Ishikawa (cell line): ENCODE measurements at regions not wholly inside any gene's neighbourhood (a gene's known extent, or its start where the extent isn't known, plus 50 kb on each side); places are given as distances from the start of the nearest gene placed in this dataset.

Experiments used
- CEBPB ChIP-seq: IDR thresholded peaks from 2 replicates; pipeline ENCODE4 v1.6.1; 2012
- CREB1 ChIP-seq: IDR thresholded peaks from 2 replicates; pipeline ENCODE4 v1.6.1; 2012; ENCODE audit warnings: low read depth
- EGR1 ChIP-seq: IDR thresholded peaks from 2 replicates; pipeline ENCODE4 v1.6.1; 2012
- EP300 ChIP-seq: IDR thresholded peaks from 2 replicates; pipeline ENCODE4 v1.6.1; 2012; ENCODE audit warnings: borderline replicate concordance
- FOXM1 ChIP-seq: IDR thresholded peaks from 2 replicates; pipeline ENCODE4 v1.6.1; 2012; ENCODE audit warnings: low read depth, borderline replicate concordance
- NFIC ChIP-seq: IDR thresholded peaks from 2 replicates; pipeline ENCODE4 v1.6.1; 2012
- RAD21 ChIP-seq: IDR thresholded peaks from 2 replicates; pipeline ENCODE4 v1.6.1; 2012; ENCODE audit warnings: low read depth
- TAF1 ChIP-seq: IDR thresholded peaks from 2 replicates; pipeline ENCODE4 v1.6.1; 2012; ENCODE audit warnings: low read depth, mild to moderate bottlenecking
- TCF12 ChIP-seq: IDR thresholded peaks from 2 replicates; pipeline ENCODE4 v1.6.1; 2012; ENCODE audit warnings: low read depth
- TEAD4 ChIP-seq: IDR thresholded peaks from 2 replicates; pipeline ENCODE4 v1.6.1; 2012
- YY1 ChIP-seq: IDR thresholded peaks from 2 replicates; pipeline ENCODE4 v1.6.1; 2012; ENCODE audit warnings: low read depth
- ZBTB7A ChIP-seq: IDR thresholded peaks from 2 replicates; pipeline ENCODE4 v1.6.1; 2012; ENCODE audit warnings: low read depth
- TF ChIP-seq, protein P1 (sequence below): IDR thresholded peaks from 2 replicates; pipeline ENCODE4 v1.6.1; 2012
- TF ChIP-seq, protein P2 (sequence below): IDR thresholded peaks from 2 replicates; pipeline ENCODE4 v1.6.1; 2012; ENCODE audit warnings: low read depth, mild to moderate bottlenecking
- TF ChIP-seq, protein P3 (sequence below): IDR thresholded peaks from 2 replicates; pipeline ENCODE4 v1.6.1; 2012

DNA sequence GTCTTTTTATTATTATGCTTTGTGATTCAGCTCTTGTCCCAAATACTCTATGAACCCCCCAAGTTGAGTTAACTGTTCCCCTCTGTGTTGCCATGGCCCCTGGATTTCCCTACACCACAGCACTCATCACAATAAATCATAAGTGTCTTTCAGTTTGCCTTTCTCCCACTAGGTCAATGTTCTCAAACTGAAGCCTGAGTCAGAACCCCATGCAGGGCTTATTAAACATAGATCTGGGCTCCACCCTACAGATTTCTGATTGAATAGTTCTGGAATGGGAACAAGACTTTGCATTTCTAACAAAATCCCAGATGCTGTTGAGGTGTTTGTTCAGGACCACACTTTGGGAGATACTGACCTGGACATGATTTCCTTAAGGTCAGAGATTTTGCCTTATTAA lies 199.4 kb downstream of the TBX5 start:
- TF ChIP-seq TEAD4 = no peak

DNA sequence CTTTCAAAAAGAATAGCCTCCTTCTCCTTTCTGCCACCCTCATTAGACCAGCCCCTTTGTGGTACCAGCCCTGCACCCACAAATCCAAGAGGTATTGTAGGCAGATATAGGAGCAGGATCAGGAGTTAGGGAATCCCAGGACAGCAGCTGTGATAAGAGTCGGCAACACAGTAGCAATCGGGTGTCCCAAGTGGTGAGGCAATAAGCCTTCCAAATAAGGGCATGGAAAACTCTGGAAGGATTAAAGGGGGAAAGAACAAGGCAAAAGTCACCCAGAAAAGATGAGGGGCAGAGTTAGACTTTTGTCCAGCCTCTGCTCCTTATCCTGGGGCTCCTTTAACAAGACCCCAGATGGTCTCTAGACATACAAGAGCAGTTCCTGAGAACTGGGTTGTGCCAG lies 204.2 kb downstream of the TBX5 start:
- TF ChIP-seq, protein P1, sequence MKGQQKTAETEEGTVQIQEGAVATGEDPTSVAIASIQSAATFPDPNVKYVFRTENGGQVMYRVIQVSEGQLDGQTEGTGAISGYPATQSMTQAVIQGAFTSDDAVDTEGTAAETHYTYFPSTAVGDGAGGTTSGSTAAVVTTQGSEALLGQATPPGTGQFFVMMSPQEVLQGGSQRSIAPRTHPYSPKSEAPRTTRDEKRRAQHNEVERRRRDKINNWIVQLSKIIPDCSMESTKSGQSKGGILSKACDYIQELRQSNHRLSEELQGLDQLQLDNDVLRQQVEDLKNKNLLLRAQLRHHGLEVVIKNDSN = no peak
- TF ChIP-seq TEAD4 = no peak
- TF ChIP-seq CEBPB = no peak
- no peak for TF ChIP-seq EP300
- no peak for TF ChIP-seq YY1
- no peak for TF ChIP-seq NFIC
- TF ChIP-seq, protein P2, sequence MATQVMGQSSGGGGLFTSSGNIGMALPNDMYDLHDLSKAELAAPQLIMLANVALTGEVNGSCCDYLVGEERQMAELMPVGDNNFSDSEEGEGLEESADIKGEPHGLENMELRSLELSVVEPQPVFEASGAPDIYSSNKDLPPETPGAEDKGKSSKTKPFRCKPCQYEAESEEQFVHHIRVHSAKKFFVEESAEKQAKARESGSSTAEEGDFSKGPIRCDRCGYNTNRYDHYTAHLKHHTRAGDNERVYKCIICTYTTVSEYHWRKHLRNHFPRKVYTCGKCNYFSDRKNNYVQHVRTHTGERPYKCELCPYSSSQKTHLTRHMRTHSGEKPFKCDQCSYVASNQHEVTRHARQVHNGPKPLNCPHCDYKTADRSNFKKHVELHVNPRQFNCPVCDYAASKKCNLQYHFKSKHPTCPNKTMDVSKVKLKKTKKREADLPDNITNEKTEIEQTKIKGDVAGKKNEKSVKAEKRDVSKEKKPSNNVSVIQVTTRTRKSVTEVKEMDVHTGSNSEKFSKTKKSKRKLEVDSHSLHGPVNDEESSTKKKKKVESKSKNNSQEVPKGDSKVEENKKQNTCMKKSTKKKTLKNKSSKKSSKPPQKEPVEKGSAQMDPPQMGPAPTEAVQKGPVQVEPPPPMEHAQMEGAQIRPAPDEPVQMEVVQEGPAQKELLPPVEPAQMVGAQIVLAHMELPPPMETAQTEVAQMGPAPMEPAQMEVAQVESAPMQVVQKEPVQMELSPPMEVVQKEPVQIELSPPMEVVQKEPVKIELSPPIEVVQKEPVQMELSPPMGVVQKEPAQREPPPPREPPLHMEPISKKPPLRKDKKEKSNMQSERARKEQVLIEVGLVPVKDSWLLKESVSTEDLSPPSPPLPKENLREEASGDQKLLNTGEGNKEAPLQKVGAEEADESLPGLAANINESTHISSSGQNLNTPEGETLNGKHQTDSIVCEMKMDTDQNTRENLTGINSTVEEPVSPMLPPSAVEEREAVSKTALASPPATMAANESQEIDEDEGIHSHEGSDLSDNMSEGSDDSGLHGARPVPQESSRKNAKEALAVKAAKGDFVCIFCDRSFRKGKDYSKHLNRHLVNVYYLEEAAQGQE = no peak
- no peak for TF ChIP-seq ZBTB7A
- no peak for TF ChIP-seq EGR1
- TF ChIP-seq TCF12 = no peak
- TF ChIP-seq CREB1 = no peak

DNA sequence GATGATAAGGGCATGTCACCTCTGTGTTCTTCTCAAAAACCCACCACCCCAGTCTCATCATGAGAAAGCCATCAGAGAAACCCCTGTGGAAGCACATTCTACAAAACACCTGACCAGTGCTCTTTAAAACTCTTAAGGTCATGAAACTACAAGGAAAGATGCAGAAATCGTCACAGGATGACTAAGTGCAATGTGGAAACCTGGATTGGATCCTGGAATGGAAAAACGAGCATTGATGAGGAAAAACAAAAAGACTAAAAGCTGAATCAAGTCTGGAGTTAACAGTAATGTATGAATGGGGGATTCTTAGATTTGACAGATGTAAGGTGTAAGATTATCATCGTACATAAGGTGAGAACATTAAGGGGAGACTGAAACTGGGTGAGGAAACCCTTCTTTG lies 211.0 kb downstream of the TBX5 start:
- TF ChIP-seq CEBPB (no peak), EP300 (no peak), ZBTB7A (no peak), TCF12 (no peak), FOXM1 (no peak), TEAD4 (no peak), CREB1 (no peak), RAD21 (no peak), EGR1 (no peak), NFIC (no peak), TAF1 (no peak), YY1 (no peak)
- TF ChIP-seq, protein P3, sequence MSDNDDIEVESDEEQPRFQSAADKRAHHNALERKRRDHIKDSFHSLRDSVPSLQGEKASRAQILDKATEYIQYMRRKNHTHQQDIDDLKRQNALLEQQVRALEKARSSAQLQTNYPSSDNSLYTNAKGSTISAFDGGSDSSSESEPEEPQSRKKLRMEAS = no peak
- TF ChIP-seq, protein P1 = no peak
- TF ChIP-seq, protein P2 = no peak

DNA sequence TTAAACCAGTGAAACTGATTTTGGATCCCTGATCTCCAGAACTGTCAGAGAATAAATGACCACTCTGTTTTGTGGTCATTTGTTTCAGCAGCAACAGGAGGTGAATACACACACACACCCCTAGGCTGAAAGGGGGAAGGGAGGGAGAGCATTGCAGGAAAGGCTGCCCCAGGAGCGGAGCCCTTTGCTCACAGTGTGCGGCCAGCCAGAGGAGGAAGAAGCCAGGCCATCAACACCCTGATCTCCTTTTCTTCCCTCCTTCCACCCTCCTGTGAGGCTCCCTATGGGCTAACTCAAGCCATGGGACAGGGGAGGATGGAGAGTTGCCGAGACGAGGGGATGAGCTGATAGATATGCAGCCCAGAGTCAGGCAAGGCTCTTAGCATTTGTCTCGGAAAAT lies 211.9 kb downstream of the TBX5 start:
- no peak for TF ChIP-seq EGR1
- TF ChIP-seq, protein P2 = no peak
- no peak for TF ChIP-seq ZBTB7A
- TF ChIP-seq YY1 = no peak
- no peak for TF ChIP-seq EP300

DNA sequence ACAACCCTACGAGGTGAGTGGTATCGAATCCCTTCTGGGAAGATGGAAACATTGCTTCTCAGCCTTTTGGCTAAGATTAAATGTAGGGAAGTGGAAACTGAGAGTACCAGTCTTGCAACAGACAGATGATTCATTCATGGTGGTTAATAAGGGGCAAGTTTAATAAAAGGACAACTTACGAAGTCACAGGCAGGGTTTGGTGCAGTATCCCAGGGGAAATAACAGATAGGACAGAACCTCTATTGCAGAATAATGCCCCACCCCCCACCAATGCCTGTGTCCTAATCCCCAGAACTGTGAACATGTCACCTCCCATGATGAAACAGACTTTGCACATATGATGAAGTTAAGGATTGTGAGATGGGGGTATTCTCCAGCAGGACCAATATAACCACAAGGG lies 212.5 kb downstream of the TBX5 start:
- TF ChIP-seq EP300 = no peak
- no peak for TF ChIP-seq CREB1
- TF ChIP-seq FOXM1 = no peak

DNA sequence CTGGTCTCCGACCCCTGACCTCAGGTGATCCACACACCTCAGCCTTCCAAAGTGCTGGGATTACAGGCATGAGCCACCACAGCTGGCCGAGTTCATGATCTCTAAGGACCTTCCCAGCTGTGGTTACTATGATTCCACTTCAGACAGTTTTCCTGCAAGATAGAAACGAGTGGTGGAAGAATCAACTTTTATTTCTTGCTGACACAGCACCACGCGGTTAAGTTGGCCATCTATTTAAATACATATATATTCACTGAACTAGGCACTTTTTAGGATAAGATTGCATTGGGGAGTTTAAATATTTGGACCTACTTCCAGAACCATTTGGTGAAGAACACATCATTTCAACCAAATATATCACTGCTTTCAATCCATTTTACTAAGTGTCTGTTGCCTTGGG lies 213.4 kb downstream of the TBX5 start:
- TF ChIP-seq TCF12 (no peak), ZBTB7A (no peak)

DNA sequence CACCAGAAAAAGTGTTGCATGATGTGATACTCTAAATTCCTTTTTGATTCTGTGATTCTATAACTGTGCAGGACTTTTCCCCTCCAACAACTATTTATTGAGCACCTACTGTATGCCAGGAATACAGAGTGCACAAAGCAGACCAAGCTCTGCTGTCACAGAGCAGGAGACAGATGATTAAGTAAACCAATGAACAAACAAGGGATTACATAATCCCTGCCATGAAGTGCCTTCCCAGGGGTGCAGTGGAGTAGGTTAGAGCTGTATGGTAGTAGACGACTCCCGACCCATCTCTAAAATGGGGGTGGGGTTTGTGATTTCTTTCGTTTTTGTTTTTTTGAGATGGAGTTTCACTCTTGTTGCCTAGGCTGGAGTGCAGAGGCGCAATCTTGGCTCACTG lies 213.9 kb downstream of the TBX5 start:
- TF ChIP-seq, protein P3 = no peak
- TF ChIP-seq TEAD4 = no peak
- TF ChIP-seq NFIC = no peak
- TF ChIP-seq RAD21 = no peak
- TF ChIP-seq EGR1 = no peak
